Sigmoid colon (tissue), 6 donors: ENCODE measurements at regions not wholly inside any gene's neighbourhood (a gene's known extent, or its start where the extent isn't known, plus 50 kb on each side); places are given as distances from the start of the nearest gene placed in this dataset.

ENCODE experiments used
- DNase-seq: peaks from one replicate; pipeline ENCODE4 v3.0.0-alpha.2; 2019
- H3K27ac ChIP-seq, 4 donors: fragments of 200-600 bp; sonication (generic); one replicate each; pipeline ENCODE4 v1.5.1; 2016 to 2019; ENCODE audit warnings: mild to moderate bottlenecking in 1 of 4
- H3K27me3 ChIP-seq, 3 donors: fragments of 200-600 bp; sonication (generic); one replicate each; pipeline ENCODE4 v1.5.1; 2019; ENCODE audit warnings: mild to moderate bottlenecking in 1 of 3
- H3K36me3 ChIP-seq, 4 donors: fragments of 200-600 bp; sonication (generic); one replicate each; pipeline ENCODE4 v1.5.1; 2016 to 2019
- H3K4me1 ChIP-seq, 4 donors: fragments of 200-600 bp; sonication (generic); one replicate each; pipeline ENCODE4 v1.5.1; 2017 to 2019
- H3K4me3 ChIP-seq, 4 donors: fragments of 200-600 bp; sonication (generic); one replicate each; pipeline ENCODE4 v1.5.1; 2017 to 2019; ENCODE audit warnings: mild to moderate bottlenecking in 2 of 4, moderate library complexity in 1 of 4
- H3K9me3 ChIP-seq, 4 donors: fragments of 200-600 bp in 3 of 4; sonication (generic) in 3 of 4; one replicate each; pipeline versions ENCODE4 v1.5.1 to v1.6.1; 2013 to 2019
- CTCF ChIP-seq, 4 experiments: fragments of 450-650 bp in 3 of 4; fragments of 200-600 bp in 1 of 4; IDR thresholded peaks; one replicate each; pipeline ENCODE4 v1.5.1; 2016 to 2019; ENCODE audit warnings: antibody characterized with exemption in 4 of 4, mild to moderate bottlenecking in 3 of 4, moderate library complexity in 2 of 4
- EP300 ChIP-seq, 4 donors: sonication (generic); formaldehyde crosslinking; IDR thresholded peaks; one replicate each; pipeline ENCODE4 v1.6.1; 2017; ENCODE audit warnings: antibody characterized with exemption in 4 of 4
- POLR2A ChIP-seq, 2 donors: fragments of 450-650 bp; IDR thresholded peaks; one replicate each; pipeline ENCODE4 v1.6.1; 2016; ENCODE audit warnings: antibody characterized with exemption in 2 of 2, mild to moderate bottlenecking in 2 of 2, moderate library complexity in 2 of 2
- POLR2AphosphoS5 ChIP-seq, 4 donors: sonication (generic); formaldehyde crosslinking; IDR thresholded peaks; one replicate each; pipeline ENCODE4 v1.6.1; 2017; ENCODE audit warnings: antibody characterized with exemption in 4 of 4
- WGBS, 2 donors: extraction: QIAGEN DNeasy Blood & Tissue Kit; methylation state at CpG; one replicate each; pipeline ENCODE4 v1.1.7; 2013; 5-methylcytosine and 5-hydroxymethylcytosine counted together
- intact Hi-C: fragments of 100-400 bp; cut with DNase I; formaldehyde crosslinking; loops from one replicate; pipeline ENCODE4 v1.15.1; 2023
- donor health status: healthy with polysubstance abuse.
- donor health status: healthy.

- Histone ChIP-seq H3K4me1 (peaks cover 0 to 4% (median 0%) of the 10 kb centered on the region in 4 donors), H3K4me3 (no peak overlapping the region), H3K27me3 (no peaks in the 10 kb centered on the region), H3K9me3 (no peaks in the 10 kb centered on the region), H3K27ac (no peak overlapping the region), H3K36me3 (no peaks in the 10 kb centered on the region)
- DNase-seq: no peak
- intact Hi-C loops: no loop called here
- TF ChIP-seq POLR2AphosphoS5 (IDR thresholded peaks at IDR 0.05) (no peak), CTCF (IDR thresholded peaks at IDR 0.05) (no peak), POLR2A (IDR thresholded peaks at IDR 0.05) (no peak), EP300 (IDR thresholded peaks at IDR 0.05) (no peak)
- WGBS, 2 donors: 70 to 80% methylated on average over 31 of the region's 31 CpGs
Measured at GRCh38 chr16:79437764-79438751, 162.5 kb downstream of the MAF start.

- H3K27ac ChIP-seq: no peak overlapping the region
- H3K27me3 ChIP-seq: no peaks in the 10 kb centered on the region
- 88 to 91% methylated on average over 5 of the region's 5 CpGs for WGBS, 2 donors
- H3K4me1 ChIP-seq: peaks cover 0 to 4% (median 0%) of the 10 kb centered on the region in 4 donors
- no peaks in the 10 kb centered on the region for H3K36me3 ChIP-seq
- DNase-seq: no peak
- TF ChIP-seq CTCF (IDR thresholded peaks at IDR 0.05): no peak
- TF ChIP-seq POLR2AphosphoS5 (IDR thresholded peaks at IDR 0.05): no peak
- TF ChIP-seq POLR2A (IDR thresholded peaks at IDR 0.05): no peak
- no peak for TF ChIP-seq EP300 (IDR thresholded peaks at IDR 0.05)
- H3K9me3 ChIP-seq: no peaks in the 10 kb centered on the region
- no peak overlapping the region for H3K4me3 ChIP-seq
- intact Hi-C loops: no loop called here
Measured at GRCh38 chr16:79436885-79437284, 163.7 kb downstream of the MAF start.

GRCh38 chr16:79434771-79435170 is 165.8 kb downstream of the MAF start:
- Histone ChIP-seq H3K9me3 (no peaks in the 10 kb centered on the region), H3K4me3 (no peak overlapping the region), H3K27me3 (no peaks in the 10 kb centered on the region), H3K36me3 (no peaks in the 10 kb centered on the region), H3K27ac (no peak overlapping the region), H3K4me1 (peaks cover 0 to 15% (median 11%) of the 10 kb centered on the region in 4 donors)
- WGBS, 2 donors: 91 to 96% methylated on average over 8 of the region's 8 CpGs
- intact Hi-C loops: no loop called here
- DNase-seq: no peak
- TF ChIP-seq CTCF (IDR thresholded peaks at IDR 0.05) (no peak), POLR2AphosphoS5 (IDR thresholded peaks at IDR 0.05) (no peak), POLR2A (IDR thresholded peaks at IDR 0.05) (no peak), EP300 (IDR thresholded peaks at IDR 0.05) (no peak)

- no peak overlapping the region for H3K4me3 ChIP-seq
- intact Hi-C loops: no loop called here
- TF ChIP-seq POLR2A (IDR thresholded peaks at IDR 0.05): no peak
- no peak for TF ChIP-seq EP300 (IDR thresholded peaks at IDR 0.05)
- TF ChIP-seq POLR2AphosphoS5 (IDR thresholded peaks at IDR 0.05): no peak
- TF ChIP-seq CTCF (IDR thresholded peaks at IDR 0.05): no peak
- H3K9me3 ChIP-seq: no peaks in the 10 kb centered on the region
- 94 to 96% methylated on average over 2 of the region's 2 CpGs for WGBS, 2 donors
- no peaks in the 10 kb centered on the region for H3K27me3 ChIP-seq
- no peak for DNase-seq
- peaks cover 0 to 21% (median 17%) of the 10 kb centered on the region in 4 donors for H3K4me1 ChIP-seq
- no peak overlapping the region for H3K27ac ChIP-seq
- no peaks in the 10 kb centered on the region for H3K36me3 ChIP-seq
Measured at GRCh38 chr16:79434092-79434491, 166.4 kb downstream of the MAF start.
